HepG2 (cell line): ENCODE measurements at regions not wholly inside any gene's neighbourhood (a gene's known extent, or its start where the extent isn't known, plus 50 kb on each side); places are given as distances from the start of the nearest gene placed in this dataset.

Experiments used
- ZBTB21 ChIP-seq: sonication (generic); formaldehyde crosslinking; IDR thresholded peaks from 2 replicates; pipeline ENCODE4 v1.4.0; 2020; ENCODE audit warnings: missing genetic modification reagents
- ZNF274 ChIP-seq: sonication (generic); formaldehyde crosslinking; IDR thresholded peaks from 2 replicates; pipeline ENCODE4 v1.5.1; 2020; ENCODE audit warnings: mild to moderate bottlenecking, missing genetic modification reagents

- TF ChIP-seq ZBTB21 (CRISPR knock-in tag) (no peak), ZNF274 (no peak)
These were observed 565.1 kb downstream of the PIK3C3 start for GRCh38 chr18:42520138-42520537.
